H1 (cell line): ENCODE measurements at regions not wholly inside any gene's neighbourhood (a gene's known extent, or its start where the extent isn't known, plus 50 kb on each side); places are given as distances from the start of the nearest gene placed in this dataset.

Source experiments
- ATF2 ChIP-seq: IDR thresholded peaks from 2 replicates; pipeline ENCODE4 v1.6.1; 2012; ENCODE audit warnings: low read length, inconsistent platforms
- JUN ChIP-seq: IDR thresholded peaks from 2 replicates; pipeline ENCODE4 v1.6.1; 2011; ENCODE audit warnings: low read depth, mild to moderate bottlenecking, improper control_type of control experiment, low read length
- KDM4A ChIP-seq: IDR thresholded peaks from one replicate; pipeline ENCODE4 v1.7.1; 2012; ENCODE audit warnings: low read depth, mild to moderate bottlenecking, moderate library complexity, low read length, inconsistent platforms; ENCODE audit not compliant: severe bottlenecking
- NRF1 ChIP-seq: IDR thresholded peaks from 2 replicates; pipeline ENCODE4 v1.6.1; 2011; ENCODE audit warnings: mild to moderate bottlenecking, low read depth, low read length, improper control_type of control experiment

GRCh38 chr15:69940441-69941300, 157.0 kb downstream of the TLE3 start (continued):
- no peak for TF ChIP-seq NRF1
- TF ChIP-seq JUN: no peak
- TF ChIP-seq KDM4A: no peak
- TF ChIP-seq ATF2: no peak
